NT2/D1 (cell line): ENCODE measurements at regions not wholly inside any gene's neighbourhood (a gene's known extent, or its start where the extent isn't known, plus 50 kb on each side); places are given as distances from the start of the nearest gene placed in this dataset.

Experiments
- SUZ12 ChIP-seq: IDR thresholded peaks from 2 replicates; pipeline ENCODE4 v1.6.1; 2011; ENCODE audit not compliant: insufficient read length, insufficient read depth; ENCODE audit errors: extremely low read depth
- YY1 ChIP-seq: IDR thresholded peaks from 2 replicates; pipeline ENCODE4 v1.6.1; 2011; ENCODE audit not compliant: insufficient read length, insufficient read depth
- ZNF274 ChIP-seq: IDR thresholded peaks from 2 replicates; pipeline ENCODE4 v1.6.1; 2011; ENCODE audit warnings: mild to moderate bottlenecking, low read depth, low read length

DNA sequence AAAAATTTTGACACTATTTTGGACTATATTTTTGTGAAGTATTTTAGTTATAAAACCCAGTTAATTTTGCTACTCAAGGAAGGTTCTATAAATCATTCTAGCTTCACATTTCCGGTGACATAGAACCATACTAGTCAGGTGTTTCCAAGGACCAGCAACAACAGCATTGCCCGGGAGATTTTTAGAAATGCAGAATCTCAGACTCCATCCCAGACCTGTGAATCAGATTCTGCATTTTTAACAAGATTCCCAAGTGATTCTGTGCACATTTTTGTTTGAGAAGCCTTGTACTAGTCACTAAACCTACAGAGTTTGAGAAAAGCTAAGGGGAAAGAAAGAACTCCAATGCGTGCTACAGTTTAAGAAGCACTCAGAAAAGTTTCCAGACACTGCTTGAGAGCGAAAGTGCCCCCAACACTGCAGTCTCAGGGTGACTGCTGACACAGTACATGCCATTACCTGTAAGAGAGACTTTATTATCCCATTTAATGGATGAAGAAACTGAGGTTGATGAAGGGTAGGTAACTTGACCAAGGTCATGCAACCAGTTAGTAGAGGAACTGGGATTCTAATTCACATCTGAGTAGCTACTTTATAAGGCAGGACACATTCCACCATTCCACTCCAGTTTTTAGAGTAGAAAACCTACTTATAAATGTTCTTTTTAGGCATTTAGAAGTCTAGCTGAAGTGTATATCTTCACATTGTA lies 49.7 kb upstream of the USP3 start:
- no peak for TF ChIP-seq ZNF274
- no peak for TF ChIP-seq SUZ12
- no peak for TF ChIP-seq YY1
